ENCODE measurements at regions not wholly inside any gene's neighbourhood (a gene's known extent, or its start where the extent isn't known, plus 50 kb on each side); places are given as distances from the start of the nearest gene placed in this dataset.

GRCh38 chr4:1554246-1554875 is 129.8 kb downstream of the FAM53A start:
- intact Hi-C loops (cut with micrococcal nuclease) = no loop called here
- H3K4me1 ChIP-seq (ENCODE audit: insufficient read depth, low read length) = no peaks in the 10 kb centered on the region
- no peak overlapping the region for H3K4me2 ChIP-seq (ENCODE audit: low read length)
- peaks cover 37% of the 10 kb centered on the region for H3K27me3 ChIP-seq (ENCODE audit: low read length)
- H2AFZ ChIP-seq (ENCODE audit: low read length) = no peak overlapping the region
- H3K79me2 ChIP-seq (ENCODE audit: low read length) = no peaks in the 10 kb centered on the region
- H3K9ac ChIP-seq (ENCODE audit: low read length) = no peak overlapping the region
- no peaks in the 10 kb centered on the region for H3F3A ChIP-seq (ENCODE audit: low read length, unreplicated experiment)
- no peak for TF ChIP-seq EZH2phosphoT487 (IDR thresholded peaks at IDR 0.05; ENCODE audit: borderline replicate concordance, low read length)
- TF ChIP-seq CTCF (conservative IDR thresholded peaks at IDR 0.05; ENCODE audit: low read depth, low read length) = no peak
- no peak for TF ChIP-seq EZH2 (IDR thresholded peaks at IDR 0.05; ENCODE audit: low read length, unreplicated experiment)
- DNase-seq = no peak
- BruUV-seq (replicated peaks) = no TSS peak
- CTCF ChIA-PET = no interaction called here
- H3K4me3 ChIP-seq (ENCODE audit: low read length) = no peak overlapping the region
- no peak overlapping the region for H3K27ac ChIP-seq (ENCODE audit: low read length)
- POLR2A ChIA-PET (ENCODE audit: unreplicated experiment) = no interaction called here
- no peak for ATAC-seq
- no peaks in the 10 kb centered on the region for H3K36me3 ChIP-seq (ENCODE audit: low read depth, low read length)
- H3K9me3 ChIP-seq (ENCODE audit: low read length) = no peaks in the 10 kb centered on the region
- no peaks in the 10 kb centered on the region for H3K9me2 ChIP-seq (replicated peaks; ENCODE audit: low read length)
- no peaks in the 10 kb centered on the region for H4K20me1 ChIP-seq (ENCODE audit: low read length)

GRCh38 chr4:1553365-1553764 is 130.7 kb downstream of the FAM53A start:
- H3K4me3 ChIP-seq (ENCODE audit: low read length) = no peak overlapping the region
- H2AFZ ChIP-seq (ENCODE audit: low read length) = no peak overlapping the region
- H3K27me3 ChIP-seq (ENCODE audit: low read length) = peaks cover 37% of the 10 kb centered on the region
- no peak for DNase-seq
- no peaks in the 10 kb centered on the region for H3K9me3 ChIP-seq (ENCODE audit: low read length)
- TF ChIP-seq EZH2 (IDR thresholded peaks at IDR 0.05; ENCODE audit: low read length, unreplicated experiment) = no peak
- TF ChIP-seq CTCF (conservative IDR thresholded peaks at IDR 0.05; ENCODE audit: low read depth, low read length) = no peak
- no peak for TF ChIP-seq EZH2phosphoT487 (IDR thresholded peaks at IDR 0.05; ENCODE audit: borderline replicate concordance, low read length)
- no peaks in the 10 kb centered on the region for H3F3A ChIP-seq (ENCODE audit: low read length, unreplicated experiment)
- no TSS peak for BruUV-seq (replicated peaks)
- H3K79me2 ChIP-seq (ENCODE audit: low read length) = no peaks in the 10 kb centered on the region
- no peak for ATAC-seq
- POLR2A ChIA-PET (ENCODE audit: unreplicated experiment) = no interaction called here
- CTCF ChIA-PET = no interaction called here
- intact Hi-C loops (cut with micrococcal nuclease) = no loop called here
- H3K36me3 ChIP-seq (ENCODE audit: low read depth, low read length) = no peaks in the 10 kb centered on the region
- no peaks in the 10 kb centered on the region for H3K9me2 ChIP-seq (replicated peaks; ENCODE audit: low read length)
- H3K4me1 ChIP-seq (ENCODE audit: insufficient read depth, low read length) = 0 out of 2 replicates have a peak, but pooled peaks cover 3% of the 10 kb centered on the region
- no peaks in the 10 kb centered on the region for H4K20me1 ChIP-seq (ENCODE audit: low read length)
- H3K4me2 ChIP-seq (ENCODE audit: low read length) = no peak overlapping the region
- H3K27ac ChIP-seq (ENCODE audit: low read length) = no peak overlapping the region
- H3K9ac ChIP-seq (ENCODE audit: low read length) = no peak overlapping the region

- Histone ChIP-seq H4K20me1 (ENCODE audit: low read length) (no peaks in the 10 kb centered on the region), H3K9me2 (replicated peaks; ENCODE audit: low read length) (no peaks in the 10 kb centered on the region), H3K4me2 (ENCODE audit: low read length) (no peak overlapping the region), H3K36me3 (ENCODE audit: low read depth, low read length) (no peaks in the 10 kb centered on the region), H3K4me3 (ENCODE audit: low read length) (no peak overlapping the region), H3K79me2 (ENCODE audit: low read length) (no peaks in the 10 kb centered on the region), H3K27me3 (ENCODE audit: low read length) (peaks cover 29% of the 10 kb centered on the region), H3F3A (ENCODE audit: low read length, unreplicated experiment) (no peaks in the 10 kb centered on the region), H3K4me1 (ENCODE audit: insufficient read depth, low read length) (0 out of 2 replicates have a peak, but pooled peaks cover 5% of the 10 kb centered on the region), H2AFZ (ENCODE audit: low read length) (no peak overlapping the region), H3K9me3 (ENCODE audit: low read length) (no peaks in the 10 kb centered on the region), H3K27ac (ENCODE audit: low read length) (no peak overlapping the region), H3K9ac (ENCODE audit: low read length) (no peak overlapping the region)
- TF ChIP-seq EZH2phosphoT487 (IDR thresholded peaks at IDR 0.05; ENCODE audit: borderline replicate concordance, low read length) = no peak
- no peak for TF ChIP-seq EZH2 (IDR thresholded peaks at IDR 0.05; ENCODE audit: low read length, unreplicated experiment)
- no peak for TF ChIP-seq CTCF (conservative IDR thresholded peaks at IDR 0.05; ENCODE audit: low read depth, low read length)
- ATAC-seq (no peak), DNase-seq (no peak)
- POLR2A ChIA-PET (ENCODE audit: unreplicated experiment) = no interaction called here
- intact Hi-C loops (cut with micrococcal nuclease) = no loop called here
- CTCF ChIA-PET = no interaction called here
- BruUV-seq (replicated peaks) = no TSS peak
Observed at GRCh38 chr4:1552451-1552850, 131.7 kb downstream of the FAM53A start.

All from PC-3 (cell line).